ENCODE measurements at regions not wholly inside any gene's neighbourhood (a gene's known extent, or its start where the extent isn't known, plus 50 kb on each side); places are given as distances from the start of the nearest gene placed in this dataset.

- CTCF ChIA-PET, result no interaction called here
- H3K4me1 ChIP-seq, result no peaks in the 10 kb centered on the region
- H3K9me3 ChIP-seq, result peaks cover 9% of the 10 kb centered on the region; the same call in 1 of the 3 replicates
- TF ChIP-seq PBX3 (IDR thresholded peaks at IDR 0.05) (no peak), CBX2 (IDR thresholded peaks at IDR 0.05; ENCODE audit: borderline replicate concordance, low read depth) (no peak), JUNB (IDR thresholded peaks at IDR 0.05) (no peak), POLR2A (IDR thresholded peaks at IDR 0.05; ENCODE audit: low read length) (no peak), TP53 (CRISPR knock-in tag; IDR thresholded peaks at IDR 0.05) (no peak), ZSCAN20 (CRISPR knock-in tag; IDR thresholded peaks at IDR 0.05) (no peak), HMGXB4 (CRISPR knock-in tag; IDR thresholded peaks at IDR 0.05; ENCODE audit: borderline replicate concordance) (no peak), ELK1 (IDR thresholded peaks at IDR 0.05; ENCODE audit: low read depth, low read length) (no peak), E2F6 (IDR thresholded peaks at IDR 0.05; ENCODE audit: borderline replicate concordance, low read depth) (no peak), RFX5 (IDR thresholded peaks at IDR 0.05) (no peak), MAZ (IDR thresholded peaks at IDR 0.05; ENCODE audit: borderline replicate concordance, low read depth, low read length) (no peak), MAFK (IDR thresholded peaks at IDR 0.05; ENCODE audit: partially characterized antibody) (no peak), REST (IDR thresholded peaks at IDR 0.05) (no peak), HOXB5 (CRISPR knock-in tag; IDR thresholded peaks at IDR 0.05) (no peak), RAD21 (conservative IDR thresholded peaks at IDR 0.05 in 1 of 2, IDR thresholded peaks at IDR 0.05 in 1 of 2) (no peak), SREBF2 (IDR thresholded peaks at IDR 0.05) (no peak), CTCF (IDR thresholded peaks at IDR 0.05) (no peak), FOXS1 (CRISPR knock-in tag; IDR thresholded peaks at IDR 0.05) (no peak), MAX (IDR thresholded peaks at IDR 0.05) (no peak), POLR2AphosphoS2 (conservative IDR thresholded peaks at IDR 0.05; ENCODE audit: low read length) (no peak)
- H3K4me2 ChIP-seq, result no peak overlapping the region
- no peak for ATAC-seq
- DNase-seq (ENCODE audit: low read depth in 1 of 2, low spot score in 1 of 2), result no peak
- H3K27ac ChIP-seq, result no peak overlapping the region
- H3K4me3 ChIP-seq, result no peak overlapping the region
- POLR2A ChIA-PET, result no interaction called here
- no peak for FAIRE-seq
Measured at GRCh38 chr3:189548053-189548452, 83.1 kb upstream of the TP63 start.

Data from A549 (cell line).